Psoas muscle (tissue), 7 donors: ENCODE measurements at regions not wholly inside any gene's neighbourhood (a gene's known extent, or its start where the extent isn't known, plus 50 kb on each side); places are given as distances from the start of the nearest gene placed in this dataset.

Experiments
- ATAC-seq, 4 donors: fragments of 200-7000 bp; cut with Tn5 transposase; one replicate each; pipeline ENCODE4 v1.9.1; 2020; ENCODE audit warnings: moderate library complexity in 3 of 4, mild to moderate bottlenecking in 2 of 4
- DNase-seq, 2 donors: peaks; one replicate each; pipeline ENCODE4 v3.0.0-alpha.2; 2020
- H3K27ac ChIP-seq: fragments of 200-600 bp; one replicate; pipeline ENCODE4 v1.8.0; 2022
- H3K27me3 ChIP-seq, 3 donors: fragments of 200-600 bp in 1 of 3; one replicate each; pipeline versions ENCODE4 v1.6.1 to v1.8.0; 2013 to 2022; ENCODE audit warnings: low read length in 2 of 3, mild to moderate bottlenecking in 2 of 3, moderate library complexity in 1 of 3; ENCODE audit not compliant: insufficient read depth in 3 of 3
- H3K36me3 ChIP-seq, 2 donors: fragments of 200-600 bp in 1 of 2; one replicate each; pipeline versions ENCODE4 v1.6.1 to v1.8.0; 2013 to 2022; ENCODE audit warnings: low read depth in 1 of 2, mild to moderate bottlenecking in 1 of 2, moderate library complexity in 1 of 2; ENCODE audit not compliant: insufficient read depth in 1 of 2
- H3K4me1 ChIP-seq: fragments of 200-600 bp; one replicate; pipeline ENCODE4 v1.8.0; 2022
- H3K4me3 ChIP-seq: fragments of 200-600 bp; one replicate; pipeline ENCODE4 v1.8.0; 2022; ENCODE audit warnings: mild to moderate bottlenecking
- H3K9me3 ChIP-seq: fragments of 200-600 bp; one replicate; pipeline ENCODE4 v1.8.0; 2022
- WGBS, 3 donors: extraction: QIAGEN DNeasy Blood & Tissue Kit; methylation state at CpG; one replicate each; pipeline versions ENCODE4 v1.1.6 to v1.1.7; 2013; 5-methylcytosine and 5-hydroxymethylcytosine counted together
- intact Hi-C, 2 donors: fragments of 100-400 bp; cut with DNase I; formaldehyde crosslinking; loops; one replicate each; pipeline versions ENCODE4 v1.11.0 to v1.14.2; 2022
- TF ChIP-seq, protein P1 (sequence below): fragments of 200-600 bp; IDR thresholded peaks from one replicate; pipeline ENCODE4 v1.8.0; 2022; ENCODE audit warnings: antibody characterized with exemption
- donor health status: healthy with polysubstance abuse.
- donor health status: DM: no; HTN: no; CAD: no; lungs with moderate emphysema.
- donor health status: Bipolar disorder and iron deficiency.
- donor health status: healthy.
- donor health status: DM: yes; HTN: yes; CAD: no.
- donor health status: DM: no; HTN: no; CAD: no.
- donor health status: DM: yes; HTN: yes; CAD: no.

DNA sequence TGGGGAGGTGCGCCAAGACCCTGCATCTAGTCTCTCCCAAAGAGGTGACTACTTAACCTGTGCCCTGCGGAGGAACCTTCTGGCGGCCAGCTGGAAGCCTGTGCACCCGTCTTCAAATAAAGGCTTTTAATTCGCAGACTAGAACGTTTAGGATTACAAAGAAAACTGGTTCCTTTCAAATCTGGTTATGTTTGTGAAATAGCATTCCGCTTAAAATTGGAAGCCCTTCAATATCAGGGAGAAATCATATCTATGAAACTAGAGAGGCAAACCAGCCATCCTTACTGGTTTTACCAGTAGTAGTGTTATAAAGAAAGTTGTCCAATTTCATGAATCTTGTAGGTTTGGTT, 250.8 kb downstream of the FAM72C start:
- H3K4me3 ChIP-seq = no peak overlapping the region
- no peaks in the 10 kb centered on the region for H3K9me3 ChIP-seq
- no peak for DNase-seq
- 22 to 26% (median 23%) methylated on average over 7 of the region's 7 CpGs for WGBS, 3 donors
- H3K36me3 ChIP-seq = no peaks in the 10 kb centered on the region
- H3K4me1 ChIP-seq = no peaks in the 10 kb centered on the region
- no peak for ATAC-seq
- intact Hi-C loops = no loop called here
- H3K27ac ChIP-seq = no peak overlapping the region
- TF ChIP-seq, protein P1, sequence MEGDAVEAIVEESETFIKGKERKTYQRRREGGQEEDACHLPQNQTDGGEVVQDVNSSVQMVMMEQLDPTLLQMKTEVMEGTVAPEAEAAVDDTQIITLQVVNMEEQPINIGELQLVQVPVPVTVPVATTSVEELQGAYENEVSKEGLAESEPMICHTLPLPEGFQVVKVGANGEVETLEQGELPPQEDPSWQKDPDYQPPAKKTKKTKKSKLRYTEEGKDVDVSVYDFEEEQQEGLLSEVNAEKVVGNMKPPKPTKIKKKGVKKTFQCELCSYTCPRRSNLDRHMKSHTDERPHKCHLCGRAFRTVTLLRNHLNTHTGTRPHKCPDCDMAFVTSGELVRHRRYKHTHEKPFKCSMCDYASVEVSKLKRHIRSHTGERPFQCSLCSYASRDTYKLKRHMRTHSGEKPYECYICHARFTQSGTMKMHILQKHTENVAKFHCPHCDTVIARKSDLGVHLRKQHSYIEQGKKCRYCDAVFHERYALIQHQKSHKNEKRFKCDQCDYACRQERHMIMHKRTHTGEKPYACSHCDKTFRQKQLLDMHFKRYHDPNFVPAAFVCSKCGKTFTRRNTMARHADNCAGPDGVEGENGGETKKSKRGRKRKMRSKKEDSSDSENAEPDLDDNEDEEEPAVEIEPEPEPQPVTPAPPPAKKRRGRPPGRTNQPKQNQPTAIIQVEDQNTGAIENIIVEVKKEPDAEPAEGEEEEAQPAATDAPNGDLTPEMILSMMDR = no peak
- H3K27me3 ChIP-seq = peaks cover 0 to 4% (median 0%) of the 10 kb centered on the region in 3 donors

DNA sequence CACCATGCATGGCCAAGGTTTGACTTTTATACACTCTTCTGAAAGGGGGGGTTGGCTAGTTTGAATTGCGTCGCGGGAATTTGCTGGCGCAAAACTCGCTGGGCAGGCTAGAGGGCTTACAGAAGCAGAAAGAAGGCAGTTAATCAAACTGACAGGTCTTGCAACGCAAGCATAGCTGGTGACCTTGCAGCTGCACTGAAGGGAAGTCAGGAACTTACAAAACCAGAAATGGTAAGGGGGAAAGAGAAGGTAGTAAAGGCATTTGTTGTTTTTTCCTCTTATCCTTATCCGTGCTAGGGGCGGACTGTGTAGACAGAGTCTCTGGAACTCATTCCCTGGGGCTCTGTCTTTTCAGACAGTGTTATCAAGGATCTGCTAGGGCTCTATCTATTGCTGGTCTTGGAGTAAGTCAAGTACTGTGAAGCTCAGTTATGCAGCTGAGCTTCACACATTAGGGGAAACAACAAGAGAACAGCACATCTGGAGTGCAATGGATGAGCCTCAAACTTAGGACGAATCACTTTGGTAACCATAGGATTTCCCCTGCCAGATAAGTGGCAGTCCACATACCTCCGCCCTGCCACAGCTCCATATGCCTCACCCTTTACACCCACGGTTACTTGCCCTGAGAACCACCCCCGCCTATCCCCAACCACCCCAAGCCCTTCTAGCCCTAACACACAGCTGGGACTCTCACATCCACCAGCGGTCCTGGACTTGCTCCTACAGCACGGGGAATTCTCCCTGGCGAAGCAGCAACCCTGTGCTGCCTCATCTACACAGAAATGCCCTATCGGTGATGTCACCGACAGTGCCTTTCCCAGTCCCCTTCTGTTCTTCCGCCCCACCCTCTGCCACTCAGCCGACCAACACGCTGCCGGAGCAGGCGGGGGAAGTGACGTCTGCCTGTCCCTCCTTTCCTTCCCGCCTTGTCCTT, 251.4 kb downstream of the FAM72C start:
- Histone ChIP-seq H3K9me3 (no peaks in the 10 kb centered on the region), H3K27me3 (peaks cover 0 to 4% (median 0%) of the 10 kb centered on the region in 3 donors), H3K4me1 (no peaks in the 10 kb centered on the region), H3K4me3 (no peak overlapping the region), H3K27ac (no peak overlapping the region), H3K36me3 (no peaks in the 10 kb centered on the region)
- ATAC-seq = peak in 1 of 4 donors; percentile 28
- DNase-seq = peak in 1 of 2 donors; percentile 23
- WGBS, 3 donors = 8 to 20% (median 10%) methylated on average over 22 to 24 of the region's 24 CpGs
- intact Hi-C loops = no loop called here
- TF ChIP-seq, protein P1 = no peak

DNA sequence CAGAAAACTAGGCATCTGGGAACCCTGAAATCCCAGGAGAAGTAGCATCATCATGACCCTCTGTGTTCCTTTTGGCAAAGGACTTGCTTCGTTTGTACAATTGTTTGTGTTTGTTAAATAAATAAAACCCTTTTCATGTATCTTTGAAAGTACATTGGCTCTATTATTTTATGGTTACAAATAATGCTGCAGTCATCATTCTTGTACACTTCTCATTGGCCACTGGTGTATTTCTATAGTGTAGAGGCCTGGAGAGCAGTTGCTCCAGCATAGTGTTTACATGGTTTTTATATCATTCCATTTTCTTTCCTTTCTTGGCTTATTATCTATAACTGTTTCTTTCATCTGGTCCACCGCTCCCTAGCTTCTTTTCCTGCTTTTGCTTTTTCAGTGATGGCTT, 253.3 kb downstream of the FAM72C start:
- Histone ChIP-seq H3K4me3 (no peak overlapping the region), H3K4me1 (no peaks in the 10 kb centered on the region), H3K36me3 (no peaks in the 10 kb centered on the region), H3K27me3 (peaks cover 0 to 4% (median 0%) of the 10 kb centered on the region in 3 donors), H3K27ac (no peak overlapping the region), H3K9me3 (no peaks in the 10 kb centered on the region)
- intact Hi-C loops = no loop called here
- 64 to 79% (median 69%) methylated on average over 2 of the region's 2 CpGs for WGBS, 3 donors
- TF ChIP-seq, protein P1 = no peak
- DNase-seq = no peak
- no peak for ATAC-seq

DNA sequence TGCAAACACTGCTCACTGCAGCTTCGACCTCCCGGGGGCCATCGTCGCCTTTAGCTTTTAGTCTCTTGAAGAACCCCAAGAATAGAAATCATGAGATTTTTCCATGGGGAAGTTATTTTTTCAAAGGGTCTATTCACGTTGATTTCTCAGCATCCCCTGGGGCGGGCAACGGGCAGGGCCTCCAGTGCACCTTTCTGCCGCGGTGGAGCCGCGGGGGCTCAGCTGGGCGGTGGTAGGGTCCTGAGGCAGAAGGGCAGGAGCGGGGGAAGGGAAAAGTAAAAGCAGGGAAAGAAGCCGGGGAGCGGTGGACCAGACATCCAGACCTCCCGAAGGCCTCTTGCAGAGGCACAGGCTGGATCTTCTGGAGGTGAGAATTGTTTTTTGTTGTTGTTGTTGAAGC, 253.8 kb downstream of the FAM72C start:
- DNase-seq (no peak), ATAC-seq (no peak)
- peaks cover 0 to 4% (median 0%) of the 10 kb centered on the region in 3 donors for H3K27me3 ChIP-seq
- H3K4me3 ChIP-seq = no peak overlapping the region
- TF ChIP-seq, protein P1 = no peak
- no peaks in the 10 kb centered on the region for H3K36me3 ChIP-seq
- no peak overlapping the region for H3K27ac ChIP-seq
- intact Hi-C loops = no loop called here
- WGBS, 3 donors = 24 to 46% (median 31%) methylated on average over 16 of the region's 16 CpGs
- H3K4me1 ChIP-seq = no peaks in the 10 kb centered on the region
- H3K9me3 ChIP-seq = no peaks in the 10 kb centered on the region
